HG03354 (cell line): ENCODE measurements at regions not wholly inside any gene's neighbourhood (a gene's known extent, or its start where the extent isn't known, plus 50 kb on each side); places are given as distances from the start of the nearest gene placed in this dataset.

Experiments
- ATAC-seq: cut with Tn5 transposase; IDR thresholded peaks from one replicate; pipeline ENCODE4 v1.9.1; 2021; ENCODE audit warnings: mild to moderate bottlenecking; ENCODE audit not compliant: unreplicated experiment, poor library complexity, severe bottlenecking

- ATAC-seq, result no peak
These were observed 58.5 kb upstream of the MGAT5 start for GRCh38 chr2:134195341-134195740.

GRCh38 chr2:134197445-134197844, 56.4 kb upstream of the MGAT5 start:
- ATAC-seq, result no peak

GRCh38 chr2:134198006-134198634, 55.8 kb upstream of the MGAT5 start:
- no peak for ATAC-seq

GRCh38 chr2:134199123-134199522, 54.7 kb upstream of the MGAT5 start:
- ATAC-seq, result no peak

- no peak for ATAC-seq
These were observed 53.7 kb upstream of the MGAT5 start for GRCh38 chr2:134200036-134200618.

GRCh38 chr2:134201533-134201932, 52.3 kb upstream of the MGAT5 start:
- ATAC-seq, result no peak

GRCh38 chr2:134202371-134202770, 51.5 kb upstream of the MGAT5 start:
- no peak for ATAC-seq

GRCh38 chr2:134203175-134203574, 50.7 kb upstream of the MGAT5 start:
- ATAC-seq, result no peak
